Ovary (tissue), 7 donors: ENCODE measurements at regions not wholly inside any gene's neighbourhood (a gene's known extent, or its start where the extent isn't known, plus 50 kb on each side); places are given as distances from the start of the nearest gene placed in this dataset.
"Not testable (repeated sequence)": the region's sequence is repeated elsewhere in the genome, so short reads cannot be mapped to it uniquely, and the experiment has no call there.

Experiments used
- DNase-seq, 5 donors: peaks; one replicate each; pipeline ENCODE4 v3.0.0-alpha.2; 2019 to 2020
- H3K27ac ChIP-seq, 2 donors: fragments of 200-600 bp; one replicate each; pipeline versions ENCODE4 v1.5.1 to v1.8.0; 2019 to 2022
- H3K27me3 ChIP-seq: fragments of 200-600 bp; one replicate; pipeline ENCODE4 v1.8.0; 2022
- H3K36me3 ChIP-seq: fragments of 200-600 bp; sonication (generic); one replicate; pipeline ENCODE4 v1.5.1; 2019
- H3K4me1 ChIP-seq: one replicate; pipeline ENCODE4 v1.8.1; 2013; ENCODE audit warnings: mild to moderate bottlenecking, moderate library complexity; ENCODE audit not compliant: insufficient read depth
- H3K4me3 ChIP-seq: fragments of 200-600 bp; sonication (generic); one replicate; pipeline ENCODE4 v1.5.1; 2017
- H3K9me3 ChIP-seq, 2 donors: fragments of 200-600 bp in 1 of 2; sonication (generic) in 1 of 2; one replicate each; pipeline versions ENCODE4 v1.5.1 to v1.8.1; 2013 to 2019; ENCODE audit warnings: mild to moderate bottlenecking in 1 of 2, moderate library complexity in 1 of 2
- CTCF ChIP-seq, 3 donors: fragments of 450-650 bp in 2 of 3; fragments of 200-600 bp in 1 of 3; IDR thresholded peaks; one replicate each; pipeline versions ENCODE4 v1.5.1 to v1.8.0; 2016 to 2022; ENCODE audit warnings: antibody characterized with exemption in 3 of 3, mild to moderate bottlenecking in 1 of 3
- EP300 ChIP-seq: sonication (generic); formaldehyde crosslinking; IDR thresholded peaks from one replicate; pipeline ENCODE4 v1.6.1; 2017; ENCODE audit warnings: antibody characterized with exemption
- POLR2A ChIP-seq: fragments of 450-650 bp; IDR thresholded peaks from one replicate; pipeline ENCODE4 v1.6.1; 2017; ENCODE audit warnings: antibody characterized with exemption, mild to moderate bottlenecking, moderate library complexity
- WGBS, 3 donors: extraction: QIAGEN DNeasy Blood & Tissue Kit in 1 of 3; methylation state at CpG; one replicate each; pipeline versions ENCODE4 v1.1.5 to v1.1.7; 2013 to 2017; 5-methylcytosine and 5-hydroxymethylcytosine counted together
- intact Hi-C, 4 donors: fragments of 100-400 bp; cut with DNase I; formaldehyde crosslinking; loops; one replicate each; pipeline versions ENCODE4 v1.11.0 to v1.15.1; 2022 to 2023
- donor health status: DM: no; HTN: no; CAD: no; lungs with moderate emphysema.
- donor health status: DM: no; HTN: no; CAD: no.
- donor health status: Bipolar disorder and iron deficiency.
- donor health status: DM: no; HTN: no; CAD: no.
- donor health status: DM: yes; HTN: yes; CAD: no.

DNA sequence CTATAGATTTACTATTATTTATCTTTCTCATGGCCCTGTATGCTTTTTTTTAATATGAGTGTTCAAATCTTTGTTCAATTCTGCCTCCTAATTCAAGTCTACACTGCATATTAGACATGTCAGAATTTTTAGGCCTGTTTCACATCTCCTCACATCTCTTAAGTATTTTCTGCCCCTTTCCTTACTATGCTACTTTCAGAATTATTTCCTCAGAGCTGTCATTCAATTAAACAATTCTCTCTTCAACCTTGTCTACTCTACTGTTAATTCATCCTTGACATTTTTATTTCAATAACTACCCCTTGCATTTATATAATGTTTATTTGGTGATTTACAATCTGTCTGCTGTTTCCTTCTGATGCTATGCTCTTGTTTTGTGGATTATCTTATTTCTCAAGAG is 91.1 kb downstream of the CAPZA3 start:
- Histone ChIP-seq H3K27me3 (no peaks in the 10 kb centered on the region), H3K36me3 (no peaks in the 10 kb centered on the region), H3K9me3 (no peaks in the 10 kb centered on the region), H3K4me1 (no peaks in the 10 kb centered on the region), H3K27ac (no peak overlapping the region), H3K4me3 (no peak overlapping the region)
- intact Hi-C loops = no loop called here
- TF ChIP-seq POLR2A (no peak), EP300 (no peak), CTCF (IDR thresholded peaks at IDR 0.05) (no peak)
- DNase-seq = no peak

- intact Hi-C loops, H3K9me3 ChIP-seq, H3K4me3 ChIP-seq, H3K27me3 ChIP-seq, DNase-seq, H3K4me1 ChIP-seq, H3K36me3 ChIP-seq, H3K27ac ChIP-seq: not testable (repeated sequence)
- WGBS, 3 donors = 88 to 94% (median 91%) methylated on average over 2 of the region's 2 CpGs
Observed at GRCh38 chr12:18832932-18833331, 95.0 kb downstream of the CAPZA3 start.

DNA sequence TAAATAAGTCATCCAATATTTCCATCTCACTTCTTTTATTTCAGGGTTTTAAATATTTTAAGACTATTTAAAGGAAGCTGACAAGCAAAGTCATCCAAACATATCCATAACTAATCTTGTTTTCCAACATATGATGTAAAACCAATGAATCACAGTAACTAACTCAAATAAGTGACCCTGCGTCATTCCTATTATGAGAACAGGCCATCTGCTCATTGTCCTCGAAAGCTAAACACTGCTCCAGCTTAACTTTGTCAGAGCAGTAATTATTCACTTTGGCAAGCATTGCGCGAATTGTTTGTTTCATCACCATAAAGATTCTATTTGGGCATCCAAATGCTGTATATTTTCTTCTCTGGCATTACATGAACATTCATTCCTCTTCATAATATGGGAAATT is 99.1 kb downstream of the CAPZA3 start:
- 48 to 72% (median 71%) methylated on average over 4 of the region's 4 CpGs for WGBS, 3 donors
- no peak for DNase-seq
- intact Hi-C loops = no loop called here
- Histone ChIP-seq H3K27ac (no peak overlapping the region), H3K4me3 (no peak overlapping the region), H3K4me1 (no peaks in the 10 kb centered on the region), H3K9me3 (no peaks in the 10 kb centered on the region), H3K36me3 (no peaks in the 10 kb centered on the region), H3K27me3 (no peaks in the 10 kb centered on the region)
- no peak for TF ChIP-seq POLR2A
- no peak for TF ChIP-seq EP300
- TF ChIP-seq CTCF (IDR thresholded peaks at IDR 0.05) = no peak

- H3K36me3 ChIP-seq = no peaks in the 10 kb centered on the region
- no peaks in the 10 kb centered on the region for H3K9me3 ChIP-seq
- H3K27me3 ChIP-seq = no peaks in the 10 kb centered on the region
- intact Hi-C loops = no loop called here
- H3K27ac ChIP-seq = no peak overlapping the region
- no peak overlapping the region for H3K4me3 ChIP-seq
- 70 to 84% (median 76%) methylated on average over 2 of the region's 2 CpGs for WGBS, 3 donors
- no peaks in the 10 kb centered on the region for H3K4me1 ChIP-seq
- TF ChIP-seq CTCF (IDR thresholded peaks at IDR 0.05) (no peak), POLR2A (no peak), EP300 (no peak)
- no peak for DNase-seq
Observed at GRCh38 chr12:18837505-18837904, 99.6 kb downstream of the CAPZA3 start.

GRCh38 chr12:18840997-18841396 is 103.1 kb downstream of the CAPZA3 start:
- H3K4me3 ChIP-seq, intact Hi-C loops, H3K27ac ChIP-seq, H3K36me3 ChIP-seq, DNase-seq, H3K4me1 ChIP-seq, H3K9me3 ChIP-seq, H3K27me3 ChIP-seq: not testable (repeated sequence)
- WGBS, 3 donors = 93 to 96% (median 94%) methylated on average over 4 of the region's 4 CpGs

GRCh38 chr12:18849080-18849479 is 111.2 kb downstream of the CAPZA3 start:
- intact Hi-C loops = no loop called here
- no peak for DNase-seq
- H3K9me3 ChIP-seq = no peaks in the 10 kb centered on the region
- H3K4me3 ChIP-seq = no peak overlapping the region
- H3K27me3 ChIP-seq = no peaks in the 10 kb centered on the region
- no peak overlapping the region for H3K27ac ChIP-seq
- no peaks in the 10 kb centered on the region for H3K36me3 ChIP-seq
- H3K4me1 ChIP-seq = no peaks in the 10 kb centered on the region
- 83 to 91% (median 90%) methylated on average over 4 of the region's 4 CpGs for WGBS, 3 donors
- no peak for TF ChIP-seq EP300
- no peak for TF ChIP-seq CTCF (IDR thresholded peaks at IDR 0.05)
- no peak for TF ChIP-seq POLR2A
